ENCODE measurements at regions not wholly inside any gene's neighbourhood (a gene's known extent, or its start where the extent isn't known, plus 50 kb on each side); places are given as distances from the start of the nearest gene placed in this dataset.

DNA sequence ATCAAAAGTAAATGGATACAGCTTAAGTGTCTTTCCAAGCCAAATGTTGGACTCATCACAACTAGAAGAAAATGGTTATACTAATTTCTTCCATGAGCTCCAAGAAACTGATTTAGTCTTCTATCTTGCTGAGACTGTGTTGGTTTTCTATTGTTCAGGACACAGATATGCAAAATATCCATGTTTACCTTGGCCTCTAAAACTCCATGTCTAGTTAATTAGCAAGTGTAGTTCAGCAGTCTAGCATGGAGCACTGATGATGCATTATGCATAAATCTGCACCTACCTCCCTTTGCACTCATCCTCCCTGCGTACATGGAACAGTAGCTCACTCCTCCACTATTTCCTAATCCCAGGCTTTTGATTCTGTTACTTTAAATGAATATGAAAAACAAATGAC lies 731.4 kb upstream of the CHAC2 start (continued):
- TF ChIP-seq PKNOX1 (IDR thresholded peaks at IDR 0.05): no peak
- TF ChIP-seq TCF3 (IDR thresholded peaks at IDR 0.05; ENCODE audit: borderline replicate concordance, insufficient read depth, low read depth, low read length): no peak
- TF ChIP-seq TCF7 (IDR thresholded peaks at IDR 0.05; ENCODE audit: borderline replicate concordance): no peak
- TF ChIP-seq, protein P1, sequence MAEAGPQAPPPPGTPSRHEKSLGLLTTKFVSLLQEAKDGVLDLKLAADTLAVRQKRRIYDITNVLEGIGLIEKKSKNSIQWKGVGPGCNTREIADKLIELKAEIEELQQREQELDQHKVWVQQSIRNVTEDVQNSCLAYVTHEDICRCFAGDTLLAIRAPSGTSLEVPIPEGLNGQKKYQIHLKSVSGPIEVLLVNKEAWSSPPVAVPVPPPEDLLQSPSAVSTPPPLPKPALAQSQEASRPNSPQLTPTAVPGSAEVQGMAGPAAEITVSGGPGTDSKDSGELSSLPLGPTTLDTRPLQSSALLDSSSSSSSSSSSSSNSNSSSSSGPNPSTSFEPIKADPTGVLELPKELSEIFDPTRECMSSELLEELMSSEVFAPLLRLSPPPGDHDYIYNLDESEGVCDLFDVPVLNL (IDR thresholded peaks at IDR 0.05; ENCODE audit: low read depth, low read length): no peak
- no peak for TF ChIP-seq IKZF2 (IDR thresholded peaks at IDR 0.05)
- no peak for TF ChIP-seq SP1 (IDR thresholded peaks at IDR 0.05; ENCODE audit: low read depth, low read length)

DNA sequence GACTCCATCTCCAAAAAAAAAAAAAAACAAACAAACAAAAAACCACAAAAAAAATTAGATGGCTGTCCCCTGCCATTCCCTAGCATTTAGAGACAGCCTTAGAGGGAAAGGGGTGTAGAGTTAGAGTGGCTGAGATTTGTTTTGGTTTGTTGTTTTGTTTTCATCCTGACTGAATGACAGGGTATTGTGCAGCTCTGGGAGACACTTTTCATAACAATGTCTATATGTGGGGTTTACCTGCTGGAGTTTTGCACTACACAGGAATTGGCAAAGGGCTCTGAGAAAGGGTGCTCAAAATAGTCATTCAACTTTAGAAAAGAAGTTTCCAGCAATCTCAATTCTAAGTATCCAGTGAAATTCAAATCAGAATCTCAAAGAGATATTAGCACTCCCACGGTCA lies 732.5 kb upstream of the CHAC2 start:
- in situ Hi-C loops (cut with MboI) (no loop called here), intact Hi-C loops (cut with micrococcal nuclease; ENCODE audit: unreplicated experiment) (no loop called here)
- POLR2A ChIA-PET: no interaction called here
- FAIRE-seq (no peak), DNase-seq (ENCODE audit: low read depth, low spot score) (no peak), ATAC-seq (no peak)
- SMC1A ChIA-PET (ENCODE audit: uncharacterized antibody, unreplicated experiment): no interaction called here
- TF ChIP-seq SPI1 (IDR thresholded peaks at IDR 0.05; ENCODE audit: borderline replicate concordance, insufficient read depth, low read depth, low read length): no peak
- TF ChIP-seq, protein P2, sequence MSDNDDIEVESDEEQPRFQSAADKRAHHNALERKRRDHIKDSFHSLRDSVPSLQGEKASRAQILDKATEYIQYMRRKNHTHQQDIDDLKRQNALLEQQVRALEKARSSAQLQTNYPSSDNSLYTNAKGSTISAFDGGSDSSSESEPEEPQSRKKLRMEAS (IDR thresholded peaks at IDR 0.05; ENCODE audit: low read depth, low read length): no peak
- TF ChIP-seq LARP7 (IDR thresholded peaks at IDR 0.05): no peak
- TF ChIP-seq JUND (IDR thresholded peaks at IDR 0.05; ENCODE audit: low read depth, low read length): no peak
- TF ChIP-seq FOXM1 (IDR thresholded peaks at IDR 0.05; ENCODE audit: low read depth, low read length): no peak
- TF ChIP-seq, protein P3, sequence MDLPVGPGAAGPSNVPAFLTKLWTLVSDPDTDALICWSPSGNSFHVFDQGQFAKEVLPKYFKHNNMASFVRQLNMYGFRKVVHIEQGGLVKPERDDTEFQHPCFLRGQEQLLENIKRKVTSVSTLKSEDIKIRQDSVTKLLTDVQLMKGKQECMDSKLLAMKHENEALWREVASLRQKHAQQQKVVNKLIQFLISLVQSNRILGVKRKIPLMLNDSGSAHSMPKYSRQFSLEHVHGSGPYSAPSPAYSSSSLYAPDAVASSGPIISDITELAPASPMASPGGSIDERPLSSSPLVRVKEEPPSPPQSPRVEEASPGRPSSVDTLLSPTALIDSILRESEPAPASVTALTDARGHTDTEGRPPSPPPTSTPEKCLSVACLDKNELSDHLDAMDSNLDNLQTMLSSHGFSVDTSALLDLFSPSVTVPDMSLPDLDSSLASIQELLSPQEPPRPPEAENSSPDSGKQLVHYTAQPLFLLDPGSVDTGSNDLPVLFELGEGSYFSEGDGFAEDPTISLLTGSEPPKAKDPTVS (IDR thresholded peaks at IDR 0.05; ENCODE audit: low read depth, low read length): no peak
- TF ChIP-seq, protein P4, sequence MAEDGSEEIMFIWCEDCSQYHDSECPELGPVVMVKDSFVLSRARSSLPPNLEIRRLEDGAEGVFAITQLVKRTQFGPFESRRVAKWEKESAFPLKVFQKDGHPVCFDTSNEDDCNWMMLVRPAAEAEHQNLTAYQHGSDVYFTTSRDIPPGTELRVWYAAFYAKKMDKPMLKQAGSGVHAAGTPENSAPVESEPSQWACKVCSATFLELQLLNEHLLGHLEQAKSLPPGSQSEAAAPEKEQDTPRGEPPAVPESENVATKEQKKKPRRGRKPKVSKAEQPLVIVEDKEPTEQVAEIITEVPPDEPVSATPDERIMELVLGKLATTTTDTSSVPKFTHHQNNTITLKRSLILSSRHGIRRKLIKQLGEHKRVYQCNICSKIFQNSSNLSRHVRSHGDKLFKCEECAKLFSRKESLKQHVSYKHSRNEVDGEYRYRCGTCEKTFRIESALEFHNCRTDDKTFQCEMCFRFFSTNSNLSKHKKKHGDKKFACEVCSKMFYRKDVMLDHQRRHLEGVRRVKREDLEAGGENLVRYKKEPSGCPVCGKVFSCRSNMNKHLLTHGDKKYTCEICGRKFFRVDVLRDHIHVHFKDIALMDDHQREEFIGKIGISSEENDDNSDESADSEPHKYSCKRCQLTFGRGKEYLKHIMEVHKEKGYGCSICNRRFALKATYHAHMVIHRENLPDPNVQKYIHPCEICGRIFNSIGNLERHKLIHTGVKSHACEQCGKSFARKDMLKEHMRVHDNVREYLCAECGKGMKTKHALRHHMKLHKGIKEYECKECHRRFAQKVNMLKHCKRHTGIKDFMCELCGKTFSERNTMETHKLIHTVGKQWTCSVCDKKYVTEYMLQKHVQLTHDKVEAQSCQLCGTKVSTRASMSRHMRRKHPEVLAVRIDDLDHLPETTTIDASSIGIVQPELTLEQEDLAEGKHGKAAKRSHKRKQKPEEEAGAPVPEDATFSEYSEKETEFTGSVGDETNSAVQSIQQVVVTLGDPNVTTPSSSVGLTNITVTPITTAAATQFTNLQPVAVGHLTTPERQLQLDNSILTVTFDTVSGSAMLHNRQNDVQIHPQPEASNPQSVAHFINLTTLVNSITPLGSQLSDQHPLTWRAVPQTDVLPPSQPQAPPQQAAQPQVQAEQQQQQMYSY (CRISPR knock-in tag; IDR thresholded peaks at IDR 0.05): no peak
- Histone ChIP-seq H3K4me1 (ENCODE audit: control insufficient read depth, insufficient read depth, low read length) (no peaks in the 10 kb centered on the region), H2AFZ (ENCODE audit: control insufficient read depth, low read depth, low read length) (no peak overlapping the region), H3K4me3 (no peak overlapping the region), H3K27me3 (replicated peaks in 1 of 2; ENCODE audit: control insufficient read depth in 2 of 2, insufficient read depth in 2 of 2, low read length in 1 of 2) (no peaks in the 10 kb centered on the region), H3K9me3 (replicated peaks; ENCODE audit: control insufficient read depth, insufficient read depth, low read length) (no peaks in the 10 kb centered on the region), H4K20me1 (ENCODE audit: control insufficient read depth, insufficient read depth) (no peaks in the 10 kb centered on the region), H3K4me2 (ENCODE audit: control insufficient read depth, insufficient read depth) (no peak overlapping the region), H3K9ac (ENCODE audit: control insufficient read depth, insufficient read depth, low read length) (no peak overlapping the region), H3K36me3 (ENCODE audit: control insufficient read depth in 2 of 2, insufficient read depth in 2 of 2, low read length in 1 of 2) (no peaks in the 10 kb centered on the region), H3K27ac (ENCODE audit: control insufficient read depth, insufficient read depth) (no peak overlapping the region), H3K79me2 (ENCODE audit: control insufficient read depth, insufficient read depth, low read length) (no peaks in the 10 kb centered on the region)
- CTCF ChIA-PET: no interaction called here
- WGBS (ENCODE audit: insufficient coverage, insufficient replicate concordance, low lambda C conversion rate, missing lambda C conversion rate): 0% methylated on average over 1 of the region's 1 CpG
- BruUV-seq (replicated peaks): no TSS peak
- RAD21 ChIA-PET (ENCODE audit: unreplicated experiment): no interaction called here
